NT2/D1 (cell line): ENCODE measurements at regions not wholly inside any gene's neighbourhood (a gene's known extent, or its start where the extent isn't known, plus 50 kb on each side); places are given as distances from the start of the nearest gene placed in this dataset.

ENCODE experiments used
- YY1 ChIP-seq: IDR thresholded peaks from 2 replicates; pipeline ENCODE4 v1.6.1; 2011; ENCODE audit not compliant: insufficient read length, insufficient read depth
- ZNF274 ChIP-seq: IDR thresholded peaks from 2 replicates; pipeline ENCODE4 v1.6.1; 2011; ENCODE audit warnings: mild to moderate bottlenecking, low read depth, low read length

GRCh38 chr14:85822236-85822635 is 292.3 kb downstream of the FLRT2 start:
- TF ChIP-seq ZNF274 (no peak), YY1 (no peak)
